ENCODE measurements at regions not wholly inside any gene's neighbourhood (a gene's known extent, or its start where the extent isn't known, plus 50 kb on each side); places are given as distances from the start of the nearest gene placed in this dataset.

DNA sequence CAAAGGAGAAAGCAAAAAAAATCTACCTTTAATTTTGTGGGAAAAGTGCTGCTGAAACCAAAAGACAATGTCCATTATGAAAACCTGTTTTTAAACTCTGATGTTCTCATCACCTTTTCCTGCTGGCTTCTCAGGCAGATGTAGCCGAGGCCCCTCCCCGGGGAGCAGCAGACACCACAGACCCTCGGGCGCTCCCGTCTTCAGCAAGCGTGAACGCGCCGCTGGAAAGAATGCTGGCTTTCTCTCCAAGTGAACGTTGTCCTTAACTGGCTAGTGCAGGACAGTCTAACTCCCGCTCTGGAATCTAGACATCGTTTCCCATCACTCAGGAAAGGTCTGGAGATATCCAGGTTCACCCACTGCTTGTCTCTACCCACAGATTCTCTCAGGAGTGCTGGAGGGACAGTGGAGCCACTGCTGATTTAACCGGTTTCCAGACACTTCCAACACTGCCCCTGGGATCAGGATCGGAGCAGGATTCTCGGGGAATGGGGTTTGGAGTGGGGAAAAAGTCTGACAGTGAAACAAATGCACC lies 211.2 kb downstream of the RBFOX3 start:
- ChIA-PET POLR2A (interaction anchor here (0.6 kb wide), 1 partner anchor 252 kb away, joined by 10 read pairs; no protein-coding TSS in a partner anchor), CTCF (interaction anchor here (0.7 to 1.7 kb wide), 2 partner anchors 8 to 111 kb away, joined by 5 to 9 read pairs; no protein-coding TSS in a partner anchor)
- no peaks in the 10 kb centered on the region for H3K36me3 ChIP-seq (ENCODE audit: control insufficient read depth, insufficient read depth, low read length)
- DNase-seq (ENCODE audit: low read depth, low spot score) (no peak), ATAC-seq (no peak)
- intact Hi-C loops (cut with micrococcal nuclease; ENCODE audit: unreplicated experiment) (loop anchor here (10.0 kb wide), 1 partner anchor 205 kb away; no protein-coding TSS in a partner anchor), in situ Hi-C loops (cut with HindIII; ENCODE audit: low pct_unique_long_range_greater_than_20kb, low sequenced_read_pairs) (no loop called here)
- peaks cover 8% of the 10 kb centered on the region; the same call in 1 of the 2 replicates for H3K4me1 ChIP-seq (ENCODE audit: control insufficient read depth, insufficient read depth, low read length)
- BruUV-seq (replicated peaks), result no TSS peak
- peaks cover 5% of the 10 kb centered on the region; the same call in 1 of the 2 replicates for H3K27me3 ChIP-seq (ENCODE audit: control insufficient read depth, insufficient read depth, low read length)
- TF ChIP-seq TCF7L2 (IDR thresholded peaks at IDR 0.05; ENCODE audit: low read depth, low read length) (no peak), REST (IDR thresholded peaks at IDR 0.05; ENCODE audit: insufficient read depth in 1 of 2, low read depth in 2 of 2, low read length in 1 of 2) (no peak), POLR2AphosphoS5 (IDR thresholded peaks at IDR 0.05; ENCODE audit: low read depth, low read length) (no peak), SIN3A (IDR thresholded peaks at IDR 0.05; ENCODE audit: borderline replicate concordance, insufficient read depth, low read depth, low read length) (no peak)
- TF ChIP-seq, protein P1, sequence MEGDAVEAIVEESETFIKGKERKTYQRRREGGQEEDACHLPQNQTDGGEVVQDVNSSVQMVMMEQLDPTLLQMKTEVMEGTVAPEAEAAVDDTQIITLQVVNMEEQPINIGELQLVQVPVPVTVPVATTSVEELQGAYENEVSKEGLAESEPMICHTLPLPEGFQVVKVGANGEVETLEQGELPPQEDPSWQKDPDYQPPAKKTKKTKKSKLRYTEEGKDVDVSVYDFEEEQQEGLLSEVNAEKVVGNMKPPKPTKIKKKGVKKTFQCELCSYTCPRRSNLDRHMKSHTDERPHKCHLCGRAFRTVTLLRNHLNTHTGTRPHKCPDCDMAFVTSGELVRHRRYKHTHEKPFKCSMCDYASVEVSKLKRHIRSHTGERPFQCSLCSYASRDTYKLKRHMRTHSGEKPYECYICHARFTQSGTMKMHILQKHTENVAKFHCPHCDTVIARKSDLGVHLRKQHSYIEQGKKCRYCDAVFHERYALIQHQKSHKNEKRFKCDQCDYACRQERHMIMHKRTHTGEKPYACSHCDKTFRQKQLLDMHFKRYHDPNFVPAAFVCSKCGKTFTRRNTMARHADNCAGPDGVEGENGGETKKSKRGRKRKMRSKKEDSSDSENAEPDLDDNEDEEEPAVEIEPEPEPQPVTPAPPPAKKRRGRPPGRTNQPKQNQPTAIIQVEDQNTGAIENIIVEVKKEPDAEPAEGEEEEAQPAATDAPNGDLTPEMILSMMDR (IDR thresholded peaks at IDR 0.05), result no peak
- no peak overlapping the region for H3K27ac ChIP-seq (ENCODE audit: low read length)
- H3K4me3 ChIP-seq (ENCODE audit: low read depth in 2 of 2, low read length in 2 of 2), result no peak overlapping the region
- H3K9me3 ChIP-seq (ENCODE audit: control insufficient read depth, insufficient read depth, low read depth, low read length), result no peaks in the 10 kb centered on the region

GRCh38 chr17:79398441-79398840 lies 212.4 kb downstream of the RBFOX3 start:
- POLR2A ChIA-PET, result no interaction called here
- no peaks in the 10 kb centered on the region for H3K36me3 ChIP-seq (ENCODE audit: control insufficient read depth, insufficient read depth, low read length)
- CTCF ChIA-PET, result no interaction called here
- H3K27me3 ChIP-seq (ENCODE audit: control insufficient read depth, insufficient read depth, low read length), result peaks cover 2% of the 10 kb centered on the region; the same call in 1 of the 2 replicates
- DNase-seq (ENCODE audit: low read depth, low spot score), result no peak
- no peak for TF ChIP-seq POLR2AphosphoS5 (IDR thresholded peaks at IDR 0.05; ENCODE audit: low read depth, low read length)
- no peak for TF ChIP-seq REST (IDR thresholded peaks at IDR 0.05; ENCODE audit: insufficient read depth in 1 of 2, low read depth in 2 of 2, low read length in 1 of 2)
- TF ChIP-seq SIN3A (IDR thresholded peaks at IDR 0.05; ENCODE audit: borderline replicate concordance, insufficient read depth, low read depth, low read length), result no peak
- TF ChIP-seq TCF7L2 (IDR thresholded peaks at IDR 0.05; ENCODE audit: low read depth, low read length), result no peak
- TF ChIP-seq, protein P1 (IDR thresholded peaks at IDR 0.05), result no peak
- H3K9me3 ChIP-seq (ENCODE audit: control insufficient read depth, insufficient read depth, low read depth, low read length), result no peaks in the 10 kb centered on the region
- no peak overlapping the region for H3K27ac ChIP-seq (ENCODE audit: low read length)
- in situ Hi-C loops (cut with HindIII; ENCODE audit: low pct_unique_long_range_greater_than_20kb, low sequenced_read_pairs), result no loop called here
- intact Hi-C loops (cut with micrococcal nuclease; ENCODE audit: unreplicated experiment), result no loop called here
- H3K4me3 ChIP-seq (ENCODE audit: low read depth in 2 of 2, low read length in 2 of 2), result no peak overlapping the region
- no peak for ATAC-seq
- peaks cover 8% of the 10 kb centered on the region; the same call in 1 of the 2 replicates for H3K4me1 ChIP-seq (ENCODE audit: control insufficient read depth, insufficient read depth, low read length)
- BruUV-seq (replicated peaks), result no TSS peak
